ENCODE measurements at regions not wholly inside any gene's neighbourhood (a gene's known extent, or its start where the extent isn't known, plus 50 kb on each side); places are given as distances from the start of the nearest gene placed in this dataset.

GRCh38 chr9:88723751-88724150 lies 188.8 kb downstream of the NXNL2 start:
- TF ChIP-seq CEBPB (IDR thresholded peaks at IDR 0.05), result no peak
- no peak for TF ChIP-seq CTCF (IDR thresholded peaks at IDR 0.05)
- no peak for TF ChIP-seq MAZ (IDR thresholded peaks at IDR 0.05; ENCODE audit: borderline replicate concordance, low read depth, low read length)
